ENCODE measurements at regions not wholly inside any gene's neighbourhood (a gene's known extent, or its start where the extent isn't known, plus 50 kb on each side); places are given as distances from the start of the nearest gene placed in this dataset.

DNA sequence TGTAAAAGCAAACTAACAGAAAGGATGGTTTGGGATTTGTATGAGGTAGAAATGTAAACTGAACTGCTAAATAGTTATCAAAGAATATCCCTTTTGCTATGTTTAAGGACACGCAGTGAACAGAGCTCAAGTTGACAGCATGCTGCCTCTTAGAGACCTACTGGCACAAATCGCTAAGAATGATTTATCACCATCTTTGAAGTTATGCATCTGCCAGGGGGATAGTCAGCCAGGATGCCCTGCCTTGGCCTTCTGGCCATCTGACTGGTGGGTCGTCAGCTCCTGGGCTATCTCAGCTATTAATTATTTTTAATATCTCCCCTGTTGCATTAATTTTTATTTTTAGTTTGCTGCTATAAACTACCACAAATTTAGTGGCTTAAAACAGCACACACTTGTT lies 334.8 kb upstream of the KAZN start:
- Histone ChIP-seq H3K36me3 (replicated peaks in 1 of 2; ENCODE audit: control insufficient read depth in 1 of 2, insufficient read depth in 2 of 2, low read length in 2 of 2) (no peaks in the 10 kb centered on the region), H3K79me2 (ENCODE audit: insufficient read depth, low read length) (no peaks in the 10 kb centered on the region), H3K4me3 (replicated peaks in 1 of 3; ENCODE audit: insufficient read depth in 1 of 3, low read depth in 2 of 3, low read length in 3 of 3) (no peak overlapping the region), H4K20me1 (ENCODE audit: insufficient read depth, low read length) (no peaks in the 10 kb centered on the region), H3K4me1 (ENCODE audit: insufficient read depth, low read length) (no peaks in the 10 kb centered on the region), H3K27me3 (ENCODE audit: control insufficient read depth in 1 of 2, insufficient read depth in 2 of 2, low read length in 2 of 2) (peaks cover 0 to 26% of the 10 kb centered on the region in 2 experiments; a peak in 2 of 5 replicates), H3K4me2 (ENCODE audit: low read depth, low read length) (no peak overlapping the region), H2AFZ (ENCODE audit: low read length) (no peak overlapping the region), H3K9ac (ENCODE audit: insufficient read depth, low read depth, low read length) (no peak overlapping the region), H3K27ac (ENCODE audit: extremely low read length, insufficient read depth, low read length) (no peak overlapping the region), H3K9me3 (ENCODE audit: low read length) (no peaks in the 10 kb centered on the region)
- FAIRE-seq (no peak), ATAC-seq (no peak), DNase-seq (ENCODE audit: low spot score) (no peak)
- in situ Hi-C loops (cut with HindIII; ENCODE audit: extremely low pct_ligation_motif_present, low pct_unique_long_range_greater_than_20kb), result no loop called here
- ChIA-PET POLR2A (no interaction called here), CTCF (ENCODE audit: low intra/inter-chr PET ratio, low total read pairs) (no interaction called here)
- intact Hi-C loops (cut with micrococcal nuclease; ENCODE audit: unreplicated experiment), result no loop called here
- BruUV-seq (replicated peaks), result no TSS peak
- TF ChIP-seq ATF2 (CRISPR knock-in tag; IDR thresholded peaks at IDR 0.05) (no peak), RERE (CRISPR knock-in tag; IDR thresholded peaks at IDR 0.05; ENCODE audit: low read depth) (no peak), FOXA3 (CRISPR knock-in tag; IDR thresholded peaks at IDR 0.05) (no peak), ZBTB4 (CRISPR knock-in tag; IDR thresholded peaks at IDR 0.05; ENCODE audit: borderline replicate concordance) (no peak), ZNF784 (CRISPR knock-in tag; IDR thresholded peaks at IDR 0.05; ENCODE audit: borderline replicate concordance) (no peak), HES4 (CRISPR knock-in tag; IDR thresholded peaks at IDR 0.05; ENCODE audit: borderline replicate concordance) (no peak), ZFP62 (CRISPR knock-in tag; IDR thresholded peaks at IDR 0.05) (no peak), THAP11 (CRISPR knock-in tag; IDR thresholded peaks at IDR 0.05) (no peak)
- TF ChIP-seq, protein P1, sequence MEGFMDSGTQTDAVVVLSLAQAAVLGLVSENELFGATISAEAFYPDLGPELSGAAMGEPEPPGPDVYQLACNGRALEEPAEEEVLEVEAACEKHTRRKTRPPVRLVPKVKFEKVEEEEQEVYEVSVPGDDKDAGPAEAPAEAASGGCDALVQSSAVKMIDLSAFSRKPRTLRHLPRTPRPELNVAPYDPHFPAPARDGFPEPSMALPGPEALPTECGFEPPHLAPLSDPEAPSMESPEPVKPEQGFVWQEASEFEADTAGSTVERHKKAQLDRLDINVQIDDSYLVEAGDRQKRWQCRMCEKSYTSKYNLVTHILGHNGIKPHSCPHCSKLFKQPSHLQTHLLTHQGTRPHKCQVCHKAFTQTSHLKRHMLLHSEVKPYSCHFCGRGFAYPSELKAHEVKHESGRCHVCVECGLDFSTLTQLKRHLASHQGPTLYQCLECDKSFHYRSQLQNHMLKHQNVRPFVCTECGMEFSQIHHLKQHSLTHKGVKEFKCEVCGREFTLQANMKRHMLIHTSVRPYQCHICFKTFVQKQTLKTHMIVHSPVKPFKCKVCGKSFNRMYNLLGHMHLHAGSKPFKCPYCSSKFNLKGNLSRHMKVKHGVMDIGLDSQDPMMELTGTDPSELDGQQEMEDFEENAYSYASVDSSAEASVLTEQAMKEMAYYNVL (CRISPR knock-in tag; IDR thresholded peaks at IDR 0.05; ENCODE audit: borderline replicate concordance), result no peak
- TF ChIP-seq, protein P2, sequence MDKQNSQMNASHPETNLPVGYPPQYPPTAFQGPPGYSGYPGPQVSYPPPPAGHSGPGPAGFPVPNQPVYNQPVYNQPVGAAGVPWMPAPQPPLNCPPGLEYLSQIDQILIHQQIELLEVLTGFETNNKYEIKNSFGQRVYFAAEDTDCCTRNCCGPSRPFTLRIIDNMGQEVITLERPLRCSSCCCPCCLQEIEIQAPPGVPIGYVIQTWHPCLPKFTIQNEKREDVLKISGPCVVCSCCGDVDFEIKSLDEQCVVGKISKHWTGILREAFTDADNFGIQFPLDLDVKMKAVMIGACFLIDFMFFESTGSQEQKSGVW (CRISPR knock-in tag; IDR thresholded peaks at IDR 0.05; ENCODE audit: borderline replicate concordance), result no peak
- 17% methylated on average over 3 of the region's 3 CpGs for WGBS (ENCODE audit: low lambda C conversion rate)
